Liver (tissue), 3 donors: ENCODE measurements at regions not wholly inside any gene's neighbourhood (a gene's known extent, or its start where the extent isn't known, plus 50 kb on each side); places are given as distances from the start of the nearest gene placed in this dataset.

Experiments used
- ATF3 ChIP-seq: IDR thresholded peaks from 2 replicates; pipeline ENCODE4 v1.6.1; 2016; ENCODE audit warnings: antibody characterized with exemption
- CTCF ChIP-seq: fragments of 150-350 bp; IDR thresholded peaks from 2 replicates; pipeline ENCODE4 v1.5.1; 2017; ENCODE audit warnings: improper control_type of control experiment, low read depth, low read length; ENCODE audit not compliant: missing input control
- GABPA ChIP-seq, 2 donors: IDR thresholded peaks in 1 of 2; conservative IDR thresholded peaks in 1 of 2; 2 replicates each; pipeline ENCODE4 v1.6.1; 2016; ENCODE audit warnings: antibody characterized with exemption in 2 of 2, mild to moderate bottlenecking in 1 of 2, moderate library complexity in 1 of 2
- HNF4A ChIP-seq, 2 donors: conservative IDR thresholded peaks; 2 replicates each; pipeline ENCODE4 v1.6.1; 2016; ENCODE audit warnings: antibody characterized with exemption in 2 of 2, mild to moderate bottlenecking in 2 of 2
- JUND ChIP-seq, 2 donors: IDR thresholded peaks; 2 replicates each; pipeline ENCODE4 v1.6.1; 2016; ENCODE audit warnings: antibody characterized with exemption in 2 of 2
- MAX ChIP-seq: IDR thresholded peaks from 2 replicates; pipeline ENCODE4 v1.6.1; 2016; ENCODE audit warnings: antibody characterized with exemption
- RAD21 ChIP-seq, 2 donors: IDR thresholded peaks; 2 replicates each; pipeline ENCODE4 v1.6.1; 2016; ENCODE audit warnings: antibody characterized with exemption in 2 of 2, mild to moderate bottlenecking in 2 of 2
- REST ChIP-seq: IDR thresholded peaks from 2 replicates; pipeline ENCODE4 v1.6.1; 2016; ENCODE audit warnings: antibody characterized with exemption, mild to moderate bottlenecking
- RXRA ChIP-seq, 2 donors: IDR thresholded peaks; 2 replicates each; pipeline ENCODE4 v1.6.1; 2017 to 2018; ENCODE audit warnings: antibody characterized with exemption in 2 of 2, mild to moderate bottlenecking in 1 of 2
- SP1 ChIP-seq: IDR thresholded peaks from 2 replicates; pipeline ENCODE4 v1.6.1; 2018; ENCODE audit warnings: antibody characterized with exemption, mild to moderate bottlenecking
- TAF1 ChIP-seq: conservative IDR thresholded peaks from 2 replicates; pipeline ENCODE4 v1.6.1; 2016; ENCODE audit warnings: antibody characterized with exemption, mild to moderate bottlenecking
- ZBTB33 ChIP-seq: IDR thresholded peaks from 2 replicates; pipeline ENCODE4 v1.6.1; 2016; ENCODE audit warnings: antibody characterized with exemption
- donor health status: healthy.
- donor health status: healthy.

GRCh38 chr9:19700699-19701098 lies 88.1 kb downstream of the SLC24A2 start:
- TF ChIP-seq JUND (IDR thresholded peaks at IDR 0.05), result no peak
- TF ChIP-seq SP1, result no peak
- no peak for TF ChIP-seq CTCF
- no peak for TF ChIP-seq RAD21 (IDR thresholded peaks at IDR 0.05)
- no peak for TF ChIP-seq TAF1
- no peak for TF ChIP-seq GABPA (IDR thresholded peaks at IDR 0.05 in 1 of 2, conservative IDR thresholded peaks at IDR 0.05 in 1 of 2)
- TF ChIP-seq RXRA (IDR thresholded peaks at IDR 0.05), result no peak
- TF ChIP-seq MAX, result no peak
- TF ChIP-seq REST, result no peak
- no peak for TF ChIP-seq ATF3
- no peak for TF ChIP-seq ZBTB33
- TF ChIP-seq HNF4A (conservative IDR thresholded peaks at IDR 0.05), result no peak
